ENCODE measurements at regions not wholly inside any gene's neighbourhood (a gene's known extent, or its start where the extent isn't known, plus 50 kb on each side); places are given as distances from the start of the nearest gene placed in this dataset.

DNA sequence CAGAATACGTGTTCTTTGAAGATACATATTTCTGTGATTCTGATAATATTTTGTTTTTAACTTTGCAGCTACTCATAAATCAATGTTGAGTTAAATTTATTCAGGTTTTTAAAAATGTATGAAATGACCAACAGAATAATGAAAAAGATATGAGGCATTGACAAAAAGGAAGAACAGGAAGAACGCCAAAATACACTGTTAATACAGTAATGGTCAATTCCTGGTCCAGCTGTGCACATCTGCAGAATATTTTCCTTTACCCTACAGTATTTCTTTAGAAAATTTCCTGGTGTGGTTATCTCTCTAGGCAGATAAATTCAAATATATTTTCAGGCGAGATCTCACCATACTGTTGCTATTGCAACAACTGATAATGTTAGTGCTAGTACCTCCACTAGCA is 203.2 kb upstream of the DGKB start:
- H3K4me1 ChIP-seq (ENCODE audit: control insufficient read depth in 1 of 2, insufficient read depth in 2 of 2, low read length in 2 of 2): no peaks in the 10 kb centered on the region
- H3K27me3 ChIP-seq (ENCODE audit: control insufficient read depth in 1 of 2, insufficient read depth in 2 of 2, low read length in 1 of 2): no peaks in the 10 kb centered on the region
- no peak for ATAC-seq (ENCODE audit: low FRiP score)
- H3K27ac ChIP-seq (ENCODE audit: low read depth in 1 of 2, low read length in 2 of 2): no peak overlapping the region
- H3K36me3 ChIP-seq (ENCODE audit: control insufficient read depth in 1 of 2, insufficient read depth in 2 of 2, low read length in 1 of 2): no peaks in the 10 kb centered on the region
- 54 to 57% methylated on average over 3 of the region's 3 CpGs for WGBS, 2 donors
- no peak for DNase-seq
- intact Hi-C loops (cut with DNase I): no loop called here
- H3K4me3 ChIP-seq (ENCODE audit: low read length in 2 of 2): no peak overlapping the region
- H3K9me3 ChIP-seq (ENCODE audit: control insufficient read depth, low read length): no peaks in the 10 kb centered on the region

DNA sequence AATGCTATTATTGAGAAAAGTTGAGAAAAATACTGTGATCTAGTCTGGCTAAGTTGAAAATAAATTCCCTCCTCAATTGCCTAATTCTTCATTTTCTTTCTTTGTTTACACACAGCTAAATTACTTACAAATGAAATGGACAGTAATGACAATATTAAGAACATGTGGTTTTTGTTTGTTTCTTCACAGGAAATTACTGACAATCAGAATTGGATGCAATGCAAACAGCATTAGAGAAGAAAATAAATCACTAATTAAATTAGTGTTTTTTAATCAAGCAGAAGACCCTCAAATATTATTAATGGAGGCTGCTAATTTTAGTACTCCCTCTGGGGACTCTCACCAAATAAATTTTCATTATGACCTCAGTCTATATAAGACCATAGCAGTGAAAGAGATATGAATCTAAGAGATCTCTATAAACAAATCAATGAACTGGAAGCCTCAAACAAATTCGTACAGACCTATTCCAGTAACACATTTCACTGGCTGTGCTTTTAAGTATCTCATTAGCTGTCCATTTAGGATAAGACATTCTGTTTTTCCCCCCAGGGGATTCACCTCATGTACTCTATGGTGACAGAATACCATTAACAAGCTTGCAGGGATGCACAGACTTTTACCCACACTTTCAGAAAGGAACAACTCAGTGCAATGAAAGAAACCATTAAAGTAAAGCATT is 202.0 kb upstream of the DGKB start:
- intact Hi-C loops (cut with DNase I): no loop called here
- DNase-seq: no peak
- ATAC-seq (ENCODE audit: low FRiP score): no peak
- Histone ChIP-seq H3K27me3 (ENCODE audit: control insufficient read depth in 1 of 2, insufficient read depth in 2 of 2, low read length in 1 of 2) (no peaks in the 10 kb centered on the region), H3K9me3 (ENCODE audit: control insufficient read depth, low read length) (no peaks in the 10 kb centered on the region), H3K4me1 (ENCODE audit: control insufficient read depth in 1 of 2, insufficient read depth in 2 of 2, low read length in 2 of 2) (no peaks in the 10 kb centered on the region), H3K27ac (ENCODE audit: low read depth in 1 of 2, low read length in 2 of 2) (no peak overlapping the region), H3K36me3 (ENCODE audit: control insufficient read depth in 1 of 2, insufficient read depth in 2 of 2, low read length in 1 of 2) (no peaks in the 10 kb centered on the region), H3K4me3 (ENCODE audit: low read length in 2 of 2) (no peak overlapping the region)
- WGBS, 2 donors: 20 to 27% methylated on average over 1 of the region's 1 CpG

DNA sequence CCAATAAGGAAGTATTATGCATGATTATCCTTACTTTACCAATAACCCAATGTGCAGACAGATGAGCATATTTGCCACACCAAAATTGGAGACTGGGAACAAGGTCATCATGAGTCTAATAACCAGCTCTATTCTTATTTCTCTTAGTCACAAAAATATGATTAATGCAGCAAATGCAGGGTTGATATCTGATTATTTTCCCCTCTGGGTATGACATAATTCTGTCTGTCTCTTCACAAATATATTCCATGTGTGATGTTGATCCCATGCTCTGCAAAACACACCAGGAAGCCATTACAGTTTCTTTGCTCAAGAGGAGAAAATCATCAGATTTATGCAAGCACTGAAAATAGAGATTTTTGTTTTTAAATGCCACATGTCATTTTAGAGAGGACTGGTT is 196.5 kb upstream of the DGKB start:
- intact Hi-C loops (cut with DNase I): no loop called here
- no peak overlapping the region for H3K27ac ChIP-seq (ENCODE audit: low read depth in 1 of 2, low read length in 2 of 2)
- H3K9me3 ChIP-seq (ENCODE audit: control insufficient read depth, low read length): no peaks in the 10 kb centered on the region
- DNase-seq (no peak), ATAC-seq (ENCODE audit: low FRiP score) (no peak)
- H3K4me1 ChIP-seq (ENCODE audit: control insufficient read depth in 1 of 2, insufficient read depth in 2 of 2, low read length in 2 of 2): no peaks in the 10 kb centered on the region
- H3K4me3 ChIP-seq (ENCODE audit: low read length in 2 of 2): no peak overlapping the region
- no peaks in the 10 kb centered on the region for H3K27me3 ChIP-seq (ENCODE audit: control insufficient read depth in 1 of 2, insufficient read depth in 2 of 2, low read length in 1 of 2)
- H3K36me3 ChIP-seq (ENCODE audit: control insufficient read depth in 1 of 2, insufficient read depth in 2 of 2, low read length in 1 of 2): no peaks in the 10 kb centered on the region

DNA sequence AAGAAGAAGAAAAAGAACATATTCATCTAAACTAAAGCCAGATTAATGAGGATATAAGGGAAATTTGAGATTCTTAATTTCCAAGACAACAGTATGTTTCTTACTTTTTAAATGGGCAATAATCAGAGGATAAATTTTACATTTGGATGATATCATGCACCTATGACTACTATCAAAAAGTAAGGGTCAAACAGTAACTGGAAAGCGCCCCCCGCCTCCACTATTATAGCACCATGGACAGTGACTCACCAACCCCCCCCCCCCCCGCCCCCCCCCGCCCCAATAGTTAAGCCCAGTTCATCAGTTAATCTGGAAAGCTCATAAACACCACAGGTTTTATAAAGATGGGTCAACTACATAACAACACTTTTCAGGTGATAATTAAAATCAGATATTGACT is 194.3 kb upstream of the DGKB start:
- H3K4me3 ChIP-seq (ENCODE audit: low read length in 2 of 2): no peak overlapping the region
- intact Hi-C loops (cut with DNase I): no loop called here

DNA sequence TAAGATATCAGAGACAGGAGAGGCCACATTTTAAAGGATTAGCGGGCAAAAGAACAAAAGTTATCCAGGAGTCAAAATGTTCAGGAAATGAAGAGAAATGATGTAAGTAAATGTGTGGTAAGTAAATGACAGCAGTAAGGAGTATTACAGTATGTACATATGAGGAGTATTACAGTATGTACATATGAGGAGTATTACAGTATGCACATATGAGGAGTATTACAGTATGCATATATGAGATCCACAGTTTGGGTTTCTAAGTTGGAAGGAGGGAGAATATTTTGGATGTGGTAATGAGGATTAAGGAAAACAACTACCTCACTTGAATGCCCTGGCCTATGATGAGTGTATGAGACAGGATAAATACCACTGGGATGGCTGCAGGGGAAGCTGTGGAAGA is 192.4 kb upstream of the DGKB start:
- intact Hi-C loops (cut with DNase I): no loop called here
- Histone ChIP-seq H3K36me3 (ENCODE audit: control insufficient read depth in 1 of 2, insufficient read depth in 2 of 2, low read length in 1 of 2) (no peaks in the 10 kb centered on the region), H3K9me3 (ENCODE audit: control insufficient read depth, low read length) (no peaks in the 10 kb centered on the region), H3K27ac (ENCODE audit: low read depth in 1 of 2, low read length in 2 of 2) (no peak overlapping the region), H3K4me3 (ENCODE audit: low read length in 2 of 2) (no peak overlapping the region), H3K4me1 (ENCODE audit: control insufficient read depth in 1 of 2, insufficient read depth in 2 of 2, low read length in 2 of 2) (no peaks in the 10 kb centered on the region), H3K27me3 (ENCODE audit: control insufficient read depth in 1 of 2, insufficient read depth in 2 of 2, low read length in 1 of 2) (no peaks in the 10 kb centered on the region)
- 88 to 95% methylated on average over 1 of the region's 1 CpG for WGBS, 2 donors
- ATAC-seq (ENCODE audit: low FRiP score) (no peak), DNase-seq (no peak)

More for the DNA sequence above, 194.3 kb upstream of the DGKB start:
- Histone ChIP-seq H3K27ac (ENCODE audit: low read depth in 1 of 2, low read length in 2 of 2) (no peak overlapping the region), H3K4me1 (ENCODE audit: control insufficient read depth in 1 of 2, insufficient read depth in 2 of 2, low read length in 2 of 2) (no peaks in the 10 kb centered on the region), H3K27me3 (ENCODE audit: control insufficient read depth in 1 of 2, insufficient read depth in 2 of 2, low read length in 1 of 2) (no peaks in the 10 kb centered on the region), H3K36me3 (ENCODE audit: control insufficient read depth in 1 of 2, insufficient read depth in 2 of 2, low read length in 1 of 2) (no peaks in the 10 kb centered on the region), H3K9me3 (ENCODE audit: control insufficient read depth, low read length) (no peaks in the 10 kb centered on the region)
- ATAC-seq (ENCODE audit: low FRiP score): no peak
- DNase-seq: no peak
- 51 to 61% methylated on average over 4 of the region's 4 CpGs for WGBS, 2 donors

DNA sequence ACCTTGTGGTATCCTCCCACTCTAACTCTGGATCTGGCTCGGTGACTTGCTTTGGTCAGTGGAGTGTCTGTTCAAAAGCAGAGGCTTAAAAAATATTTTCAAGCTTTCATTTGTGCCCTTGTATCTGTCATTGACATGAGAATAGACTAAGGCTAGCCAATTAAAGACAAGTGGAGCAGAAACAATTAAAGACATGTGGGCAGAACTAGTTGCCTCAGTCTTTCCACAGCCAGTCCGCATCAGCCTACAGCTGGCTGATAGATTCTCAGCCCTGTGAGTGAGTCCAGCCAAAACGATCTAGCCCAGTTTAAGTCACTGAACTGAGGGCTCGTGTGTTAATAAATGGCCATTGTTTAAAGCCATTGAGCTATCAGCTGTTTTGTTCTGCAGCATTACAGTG is 185.2 kb upstream of the DGKB start:
- no peak for DNase-seq
- intact Hi-C loops (cut with DNase I): no loop called here
- no peak for ATAC-seq (ENCODE audit: low FRiP score)
- Histone ChIP-seq H3K36me3 (ENCODE audit: control insufficient read depth in 1 of 2, insufficient read depth in 2 of 2, low read length in 1 of 2) (no peaks in the 10 kb centered on the region), H3K27me3 (ENCODE audit: control insufficient read depth in 1 of 2, insufficient read depth in 2 of 2, low read length in 1 of 2) (no peaks in the 10 kb centered on the region), H3K27ac (ENCODE audit: low read depth in 1 of 2, low read length in 2 of 2) (no peak overlapping the region), H3K9me3 (ENCODE audit: control insufficient read depth, low read length) (no peaks in the 10 kb centered on the region), H3K4me1 (ENCODE audit: control insufficient read depth in 1 of 2, insufficient read depth in 2 of 2, low read length in 2 of 2) (no peaks in the 10 kb centered on the region), H3K4me3 (ENCODE audit: low read length in 2 of 2) (no peak overlapping the region)
- WGBS, 2 donors: 79 to 85% methylated on average over 4 of the region's 4 CpGs

DNA sequence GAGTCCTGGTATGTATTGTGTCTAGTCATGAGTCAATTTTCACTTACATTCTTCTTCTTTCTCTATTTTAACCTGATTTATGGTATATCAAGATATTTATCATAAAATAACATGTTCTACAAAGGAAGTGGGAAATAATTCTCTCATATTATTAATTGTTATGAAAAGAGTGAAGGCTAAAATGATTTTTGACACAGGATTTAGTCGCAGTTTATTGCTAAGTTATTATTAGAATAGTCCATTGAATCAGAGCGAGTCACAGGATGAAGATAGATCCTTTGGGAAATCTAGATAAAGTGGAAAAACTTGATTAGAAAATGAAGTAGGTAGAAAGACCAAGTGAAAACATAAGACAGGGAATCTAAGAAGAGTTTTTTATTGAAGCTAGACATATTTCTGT is 184.3 kb upstream of the DGKB start:
- ATAC-seq (ENCODE audit: low FRiP score) (no peak), DNase-seq (no peak)
- Histone ChIP-seq H3K4me1 (ENCODE audit: control insufficient read depth in 1 of 2, insufficient read depth in 2 of 2, low read length in 2 of 2) (no peaks in the 10 kb centered on the region), H3K36me3 (ENCODE audit: control insufficient read depth in 1 of 2, insufficient read depth in 2 of 2, low read length in 1 of 2) (no peaks in the 10 kb centered on the region), H3K27me3 (ENCODE audit: control insufficient read depth in 1 of 2, insufficient read depth in 2 of 2, low read length in 1 of 2) (no peaks in the 10 kb centered on the region), H3K9me3 (ENCODE audit: control insufficient read depth, low read length) (no peaks in the 10 kb centered on the region), H3K4me3 (ENCODE audit: low read length in 2 of 2) (no peak overlapping the region), H3K27ac (ENCODE audit: low read depth in 1 of 2, low read length in 2 of 2) (no peak overlapping the region)
- intact Hi-C loops (cut with DNase I): no loop called here
- WGBS, 2 donors: 8 to 20% methylated on average over 2 of the region's 2 CpGs

DNA sequence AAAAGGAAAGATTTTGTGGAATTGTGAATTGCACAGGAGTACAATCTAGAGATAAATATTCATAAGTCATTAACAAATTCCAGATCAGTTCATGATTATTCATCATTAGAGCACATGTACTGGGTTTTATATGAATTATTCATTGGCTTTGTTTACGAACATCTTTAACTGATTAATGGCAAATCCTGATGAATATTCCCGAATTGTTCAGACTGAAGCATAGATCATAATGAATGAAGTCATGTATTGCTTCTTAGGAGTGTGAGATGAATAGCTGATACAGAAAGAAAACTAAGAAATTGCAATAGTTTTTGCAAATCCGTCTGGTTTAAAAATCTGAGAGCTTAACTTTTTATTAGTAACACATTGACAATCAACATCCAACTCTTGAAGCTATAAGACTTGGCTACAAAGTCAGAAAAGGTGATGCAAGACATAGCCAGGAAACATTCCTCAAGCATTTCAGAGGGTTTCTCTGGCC is 183.6 kb upstream of the DGKB start:
- H3K36me3 ChIP-seq (ENCODE audit: control insufficient read depth in 1 of 2, insufficient read depth in 2 of 2, low read length in 1 of 2): no peaks in the 10 kb centered on the region
- ATAC-seq (ENCODE audit: low FRiP score) (no peak), DNase-seq (no peak)
- 43 to 54% methylated on average over 3 of the region's 3 CpGs for WGBS, 2 donors
- no peak overlapping the region for H3K4me3 ChIP-seq (ENCODE audit: low read length in 2 of 2)
- H3K27me3 ChIP-seq (ENCODE audit: control insufficient read depth in 1 of 2, insufficient read depth in 2 of 2, low read length in 1 of 2): no peaks in the 10 kb centered on the region
- intact Hi-C loops (cut with DNase I): no loop called here
- no peaks in the 10 kb centered on the region for H3K4me1 ChIP-seq (ENCODE audit: control insufficient read depth in 1 of 2, insufficient read depth in 2 of 2, low read length in 2 of 2)
- no peak overlapping the region for H3K27ac ChIP-seq (ENCODE audit: low read depth in 1 of 2, low read length in 2 of 2)
- H3K9me3 ChIP-seq (ENCODE audit: control insufficient read depth, low read length): no peaks in the 10 kb centered on the region

DNA sequence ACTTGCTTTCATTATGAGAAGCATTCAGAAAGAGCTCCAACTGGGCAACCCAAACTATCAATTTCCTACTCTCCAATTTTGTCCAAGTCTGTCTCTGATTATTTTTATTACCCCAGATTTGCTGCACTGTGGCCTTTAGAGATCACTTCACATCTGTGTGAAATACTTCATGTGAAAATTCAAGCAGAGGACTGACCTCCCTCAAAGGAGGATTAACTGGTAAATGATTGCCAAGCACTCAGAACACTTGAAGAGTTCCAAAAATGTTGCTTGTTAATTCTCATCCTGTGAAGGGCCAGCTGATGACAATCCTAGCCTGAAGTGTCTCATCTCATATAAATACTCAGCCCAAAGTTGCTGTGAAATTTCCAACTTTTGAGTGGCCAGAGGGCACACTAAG is 182.8 kb upstream of the DGKB start:
- Histone ChIP-seq H3K36me3 (ENCODE audit: control insufficient read depth in 1 of 2, insufficient read depth in 2 of 2, low read length in 1 of 2) (no peaks in the 10 kb centered on the region), H3K27me3 (ENCODE audit: control insufficient read depth in 1 of 2, insufficient read depth in 2 of 2, low read length in 1 of 2) (no peaks in the 10 kb centered on the region), H3K4me3 (ENCODE audit: low read length in 2 of 2) (no peak overlapping the region), H3K9me3 (ENCODE audit: control insufficient read depth, low read length) (no peaks in the 10 kb centered on the region), H3K27ac (ENCODE audit: low read depth in 1 of 2, low read length in 2 of 2) (no peak overlapping the region), H3K4me1 (ENCODE audit: control insufficient read depth in 1 of 2, insufficient read depth in 2 of 2, low read length in 2 of 2) (no peaks in the 10 kb centered on the region)
- ATAC-seq (ENCODE audit: low FRiP score) (no peak), DNase-seq (no peak)
- intact Hi-C loops (cut with DNase I): no loop called here

Measured in aorta (tissue), 5 donors.